Dermis blood vessel endothelial cell (primary cell): ENCODE measurements at regions not wholly inside any gene's neighbourhood (a gene's known extent, or its start where the extent isn't known, plus 50 kb on each side); places are given as distances from the start of the nearest gene placed in this dataset.
"Not testable (repeated sequence)": the region's sequence is repeated elsewhere in the genome, so short reads cannot be mapped to it uniquely, and the experiment has no call there.

ENCODE experiments used
- DNase-seq: peaks from one replicate; pipeline ENCODE4 v3.0.0; 2010

GRCh38 chr3:166660962-166661361 lies 719.1 kb downstream of the ZBBX start:
- DNase-seq, result no peak

- no peak for DNase-seq
These were observed 742.0 kb downstream of the ZBBX start for GRCh38 chr3:166637984-166638530.

- no peak for DNase-seq
These were observed 745.9 kb downstream of the ZBBX start for GRCh38 chr3:166634091-166634746.

GRCh38 chr3:166630190-166630589 lies 749.9 kb downstream of the ZBBX start:
- DNase-seq, result no peak

- no peak for DNase-seq
These were observed 766.7 kb downstream of the ZBBX start for GRCh38 chr3:166613365-166613764.

GRCh38 chr3:166612761-166613160 lies 767.3 kb downstream of the ZBBX start:
- DNase-seq, result not testable (repeated sequence)

GRCh38 chr3:166607933-166608521 lies 770.8 kb upstream of the BCHE start:
- no peak for DNase-seq

- DNase-seq, result no peak
These were observed 769.8 kb upstream of the BCHE start for GRCh38 chr3:166606988-166607387.

GRCh38 chr3:166593776-166594175 lies 756.6 kb upstream of the BCHE start:
- no peak for DNase-seq

GRCh38 chr3:166582236-166582635 lies 745.0 kb upstream of the BCHE start:
- DNase-seq, result no peak

- no peak for DNase-seq
These were observed 743.3 kb upstream of the BCHE start for GRCh38 chr3:166580561-166580960.

- no peak for DNase-seq
These were observed 737.9 kb upstream of the BCHE start for GRCh38 chr3:166575161-166575560.

- DNase-seq, result not testable (repeated sequence)
These were observed 734.5 kb upstream of the BCHE start for GRCh38 chr3:166571686-166572085.

GRCh38 chr3:166570102-166570501 lies 732.9 kb upstream of the BCHE start:
- no peak for DNase-seq

- DNase-seq, result no peak
These were observed 732.4 kb upstream of the BCHE start for GRCh38 chr3:166569589-166569988.

GRCh38 chr3:166560253-166560652 lies 723.0 kb upstream of the BCHE start:
- no peak for DNase-seq

- no peak for DNase-seq
These were observed 719.7 kb upstream of the BCHE start for GRCh38 chr3:166556955-166557354.

GRCh38 chr3:166554023-166554422 lies 716.8 kb upstream of the BCHE start:
- no peak for DNase-seq

GRCh38 chr3:166533740-166534139 lies 696.5 kb upstream of the BCHE start:
- DNase-seq, result no peak

GRCh38 chr3:166531730-166532129 lies 694.5 kb upstream of the BCHE start:
- DNase-seq, result no peak

GRCh38 chr3:166527325-166527724 lies 690.1 kb upstream of the BCHE start:
- no peak for DNase-seq

GRCh38 chr3:166526881-166527280 lies 689.7 kb upstream of the BCHE start:
- no peak for DNase-seq

- no peak for DNase-seq
These were observed 684.8 kb upstream of the BCHE start for GRCh38 chr3:166522017-166522416.

GRCh38 chr3:166519443-166519842 lies 682.2 kb upstream of the BCHE start:
- DNase-seq, result no peak

- DNase-seq, result no peak
These were observed 680.8 kb upstream of the BCHE start for GRCh38 chr3:166518040-166518439.
